ENCODE measurements at regions not wholly inside any gene's neighbourhood (a gene's known extent, or its start where the extent isn't known, plus 50 kb on each side); places are given as distances from the start of the nearest gene placed in this dataset.

DNA sequence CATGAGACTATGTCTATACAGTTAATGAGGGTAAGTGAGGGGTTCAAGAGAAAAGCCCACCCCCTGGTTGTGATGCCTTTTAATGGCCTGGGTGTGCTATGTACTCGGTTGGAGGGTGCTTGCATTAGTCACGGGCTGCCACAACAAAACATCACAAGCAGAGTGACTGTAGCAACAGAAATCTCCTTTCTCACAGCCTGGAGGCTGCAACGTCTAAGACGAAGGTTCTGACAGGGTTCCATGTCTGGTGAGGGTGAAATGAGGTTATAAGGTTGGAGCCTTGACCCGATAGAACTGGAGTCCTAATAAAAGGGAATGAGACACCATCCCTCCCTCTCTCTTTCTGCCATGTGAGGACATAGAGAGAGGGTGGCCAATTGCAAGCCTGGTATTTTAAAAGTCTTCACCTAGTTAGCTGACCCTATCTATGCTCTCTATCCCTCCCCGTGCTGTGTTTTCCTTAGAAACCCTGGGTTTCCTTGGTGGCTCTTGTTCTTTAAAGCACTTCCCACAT is 126.0 kb upstream of the GDF10 start:
- DNase-seq, result no peak

DNA sequence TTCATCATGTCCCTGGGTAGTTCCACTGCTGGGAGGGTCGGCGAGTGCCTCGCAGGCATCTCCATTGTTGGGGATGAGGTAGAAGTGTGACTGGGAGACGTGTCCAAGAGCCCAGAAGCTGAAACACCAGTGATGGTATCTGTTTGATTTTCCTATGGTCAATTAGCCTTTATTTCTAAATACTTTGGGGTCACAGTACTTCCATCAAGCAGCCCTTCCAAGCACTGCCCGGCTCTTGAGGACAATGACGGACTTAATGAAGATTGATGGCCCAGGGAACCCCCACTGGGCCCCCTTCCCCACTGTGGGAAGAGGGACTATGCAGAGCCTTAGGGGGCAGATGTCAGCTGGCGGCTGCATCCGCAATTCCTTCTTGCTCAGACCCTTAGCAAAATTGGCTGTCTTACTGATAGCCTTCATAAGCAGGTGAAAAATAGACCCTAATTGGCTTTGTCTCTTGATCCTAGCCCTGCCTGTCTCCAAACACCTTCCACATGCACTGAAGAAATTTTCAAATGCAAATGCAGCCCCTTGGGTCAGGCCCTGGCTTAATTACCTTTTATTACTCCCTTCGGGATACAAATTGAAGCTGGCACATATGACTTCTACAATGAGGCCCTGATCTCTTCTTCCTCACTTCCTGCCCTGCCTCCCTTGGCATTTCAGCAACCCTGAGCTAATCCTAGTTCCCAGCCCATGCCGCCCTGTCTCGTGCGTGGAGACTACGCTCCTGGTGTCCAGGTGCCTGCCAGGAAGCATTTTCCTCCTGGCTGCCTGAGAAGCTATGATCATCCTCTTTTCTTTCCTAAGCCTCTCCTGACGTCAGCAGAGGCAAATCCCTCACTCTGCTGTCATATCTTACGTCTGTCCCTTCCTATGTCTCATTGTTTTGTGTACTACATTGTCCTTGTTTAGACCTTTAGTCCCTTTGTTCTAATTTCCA is 124.5 kb upstream of the GDF10 start:
- no peak for DNase-seq

GRCh38 chr10:47176206-47176902 is 123.6 kb upstream of the GDF10 start:
- no peak for DNase-seq

- DNase-seq, result no peak
Measured at GRCh38 chr10:47176903-47177868, 122.8 kb upstream of the GDF10 start.

DNA sequence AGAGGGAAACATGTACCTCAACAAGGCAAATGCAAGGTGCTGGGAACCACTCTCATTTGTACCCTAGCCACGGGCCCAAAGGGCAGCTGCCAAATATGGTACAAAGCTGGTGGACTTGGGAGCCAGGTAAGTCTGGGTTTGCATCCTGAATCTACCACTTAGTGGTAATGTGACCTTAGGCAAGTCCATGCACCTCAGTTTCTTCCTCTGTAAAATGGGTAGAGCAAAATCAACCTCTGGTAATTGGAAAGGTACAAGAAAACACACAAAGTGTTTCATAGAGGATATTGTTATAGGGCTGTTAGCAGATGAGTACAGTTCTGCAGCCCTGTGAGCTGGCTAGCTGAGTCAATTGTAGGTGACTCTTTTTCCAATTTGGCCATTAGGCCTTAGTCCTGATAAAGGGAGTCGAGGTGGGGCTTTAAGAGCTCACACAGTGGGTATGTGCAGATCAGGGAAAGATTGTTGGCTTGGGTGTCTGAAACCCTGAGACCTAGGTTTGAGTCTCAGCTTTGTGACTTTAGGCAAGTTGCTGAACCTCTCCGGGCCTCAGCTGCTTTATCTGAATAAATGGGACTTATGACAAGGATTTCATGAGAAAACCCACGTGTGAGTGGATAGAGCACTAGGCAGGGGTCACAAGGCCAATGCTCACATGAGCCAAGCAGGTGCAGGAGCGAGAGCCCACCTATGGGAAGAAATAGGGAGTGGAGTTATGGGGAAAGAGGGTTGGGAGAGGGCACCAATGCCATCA is 121.3 kb upstream of the GDF10 start:
- no peak for DNase-seq

DNA sequence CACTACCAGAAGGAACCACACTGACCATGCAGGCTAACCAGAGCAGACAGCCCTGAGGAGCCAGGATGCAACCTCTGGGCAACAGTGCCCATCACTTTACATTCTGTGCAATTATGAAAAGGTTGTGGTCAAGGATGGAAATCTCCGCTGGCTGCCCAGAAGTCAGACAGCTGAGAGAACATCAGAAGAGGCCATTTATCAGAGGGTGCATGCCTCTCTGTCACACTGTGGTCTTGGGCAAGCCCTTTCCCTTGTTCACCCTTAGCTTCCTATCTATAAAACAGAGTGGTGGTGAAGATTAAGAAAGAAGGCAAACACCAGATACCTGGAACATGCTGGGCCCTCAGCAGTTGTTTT is 120.7 kb upstream of the GDF10 start:
- no peak for DNase-seq

DNA sequence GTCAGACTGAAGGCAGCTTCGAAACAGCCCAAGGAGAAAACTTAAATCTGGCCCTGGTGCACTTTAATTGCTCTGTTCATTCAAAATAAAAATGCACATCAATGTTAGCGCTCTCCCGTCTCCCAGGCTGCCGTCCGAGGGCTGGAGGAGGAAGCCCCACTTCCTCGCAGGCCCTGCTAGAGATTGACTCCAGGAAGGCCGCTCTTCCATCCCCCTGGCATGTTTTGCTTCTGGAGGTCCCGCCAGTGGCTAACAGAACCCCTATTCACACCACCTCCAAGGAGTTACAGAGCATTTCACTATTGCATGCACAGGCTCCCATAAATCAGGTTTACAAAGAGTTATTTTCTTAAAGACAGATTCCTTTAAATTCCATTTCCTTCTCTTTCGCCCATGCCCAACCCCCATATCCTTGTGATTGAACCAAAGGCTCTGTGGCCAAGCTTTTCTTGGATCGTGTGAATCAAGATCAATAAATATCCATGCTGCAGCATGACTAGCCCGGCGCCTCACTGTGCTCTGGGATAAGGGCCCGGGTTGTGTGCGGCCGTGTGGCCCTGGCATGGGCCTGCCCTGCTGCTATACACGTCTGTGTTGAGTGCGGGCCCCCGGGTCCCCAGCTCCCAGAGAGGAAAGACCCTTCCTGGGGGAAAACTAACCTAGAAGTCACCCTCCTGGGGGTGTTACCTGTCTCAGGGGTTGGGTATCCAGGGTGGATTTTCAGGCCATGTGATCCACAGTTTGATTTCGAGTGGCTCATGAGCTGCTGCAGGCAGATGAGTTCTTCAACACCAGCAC is 118.7 kb upstream of the GDF10 start:
- no peak for DNase-seq

GRCh38 chr10:47182934-47183703 is 116.9 kb upstream of the GDF10 start:
- no peak for DNase-seq

DNA sequence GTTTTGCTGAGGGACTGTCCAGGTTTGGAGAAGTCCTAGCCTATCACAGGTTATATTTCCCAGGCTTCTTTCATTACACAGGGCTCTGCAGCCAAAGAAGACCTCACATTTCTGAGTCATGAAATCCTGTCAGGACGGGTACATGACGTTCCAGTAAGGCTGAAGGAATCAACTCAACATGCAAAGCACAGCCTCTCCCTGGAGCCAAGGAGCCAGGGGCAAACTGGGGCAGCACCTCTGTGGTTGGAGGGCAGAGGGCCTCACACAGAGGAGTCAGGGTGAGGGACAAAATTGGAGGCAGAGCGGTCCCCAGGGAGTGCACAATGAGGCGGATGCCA is 116.3 kb upstream of the GDF10 start:
- no peak for DNase-seq

DNA sequence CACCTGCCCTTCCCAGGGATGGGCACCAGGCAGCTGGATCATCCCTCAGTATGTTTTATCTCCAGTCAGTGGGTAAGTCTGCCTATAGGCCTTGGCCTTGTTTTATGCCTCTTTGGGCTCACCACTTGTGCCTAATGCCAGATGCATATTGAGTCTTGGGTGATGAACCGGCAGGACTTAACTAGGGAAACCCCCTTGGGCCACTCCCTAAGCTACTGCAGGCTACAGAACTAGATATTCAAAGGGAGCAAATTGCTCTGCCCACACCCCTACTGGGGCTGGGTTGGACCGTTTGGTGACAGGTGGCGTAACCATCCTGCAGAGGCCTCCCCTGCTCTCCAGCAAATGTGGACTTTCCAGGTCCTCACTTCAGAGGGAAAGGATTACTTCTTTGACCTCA is 115.7 kb upstream of the GDF10 start:
- no peak for DNase-seq

DNA sequence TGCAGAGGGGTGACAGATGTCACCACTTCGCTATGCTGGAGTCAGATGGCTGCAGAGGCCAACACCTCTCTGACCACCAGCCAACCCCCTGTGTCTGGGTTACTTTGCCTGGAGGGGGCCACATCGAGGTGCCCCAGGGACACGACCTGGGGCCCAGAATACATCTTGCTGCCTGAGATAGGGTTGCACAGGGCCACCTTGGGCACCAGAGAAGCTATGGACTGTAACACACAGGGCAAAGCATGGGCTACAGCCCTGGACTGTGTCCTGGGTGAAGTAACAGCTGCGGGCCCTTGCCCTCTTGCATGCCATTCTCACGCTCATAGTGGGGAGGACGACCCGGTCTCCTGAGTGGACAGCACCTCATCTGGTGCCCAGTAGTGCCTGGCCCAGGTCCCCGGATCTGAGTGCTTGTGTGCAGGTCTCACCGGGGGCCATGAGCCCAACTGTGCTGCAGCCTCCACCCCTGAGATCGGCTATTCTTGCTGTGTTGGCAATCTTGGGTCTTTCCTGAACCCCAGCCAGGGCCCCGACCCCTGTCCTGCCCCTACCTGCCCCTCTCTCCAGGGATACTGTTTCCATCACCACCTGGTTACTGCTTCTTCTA is 115.2 kb upstream of the GDF10 start:
- DNase-seq, result no peak

DNA sequence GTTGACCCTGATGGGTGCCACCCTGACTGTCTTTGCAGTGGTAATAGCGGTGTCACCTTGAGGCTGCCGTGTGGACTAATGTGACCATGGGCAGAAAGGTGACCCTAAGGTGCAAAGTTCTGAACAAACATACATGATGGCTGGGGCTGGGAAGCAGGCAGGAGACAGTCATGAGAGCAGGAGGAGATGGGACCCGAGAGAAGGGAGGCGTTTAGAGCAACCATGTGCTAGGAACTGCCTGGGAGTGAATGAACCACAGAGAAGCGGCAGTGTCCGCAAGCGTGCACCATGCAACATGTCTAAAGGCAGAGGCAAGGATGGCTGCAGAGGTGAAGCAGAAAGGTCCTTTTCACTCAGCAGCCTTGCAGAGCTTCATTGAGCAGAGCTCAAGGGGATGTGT is 113.1 kb upstream of the GDF10 start:
- DNase-seq, result no peak

GRCh38 chr10:47187592-47187991 is 112.4 kb upstream of the GDF10 start:
- no peak for DNase-seq

DNA sequence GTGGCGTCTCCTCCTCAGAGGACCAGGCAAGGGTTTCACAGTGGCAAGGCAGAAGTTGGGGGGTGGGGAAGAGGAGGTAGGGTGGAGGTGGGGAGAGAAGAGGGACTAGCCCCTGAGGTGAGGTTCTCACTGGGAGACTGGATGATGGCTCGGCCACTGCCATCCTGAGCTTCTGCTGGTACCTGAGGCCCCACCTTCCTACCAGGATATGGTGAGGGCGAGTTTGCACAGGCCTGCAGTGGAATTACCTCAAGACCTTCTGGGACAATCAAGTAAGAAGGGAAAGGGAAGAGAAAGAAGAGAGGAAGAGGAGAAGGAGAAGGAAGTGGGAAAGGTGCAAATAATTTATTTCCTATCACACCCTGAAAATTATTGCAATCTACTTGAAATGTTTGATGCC is 111.8 kb upstream of the GDF10 start:
- DNase-seq, result no peak

DNA sequence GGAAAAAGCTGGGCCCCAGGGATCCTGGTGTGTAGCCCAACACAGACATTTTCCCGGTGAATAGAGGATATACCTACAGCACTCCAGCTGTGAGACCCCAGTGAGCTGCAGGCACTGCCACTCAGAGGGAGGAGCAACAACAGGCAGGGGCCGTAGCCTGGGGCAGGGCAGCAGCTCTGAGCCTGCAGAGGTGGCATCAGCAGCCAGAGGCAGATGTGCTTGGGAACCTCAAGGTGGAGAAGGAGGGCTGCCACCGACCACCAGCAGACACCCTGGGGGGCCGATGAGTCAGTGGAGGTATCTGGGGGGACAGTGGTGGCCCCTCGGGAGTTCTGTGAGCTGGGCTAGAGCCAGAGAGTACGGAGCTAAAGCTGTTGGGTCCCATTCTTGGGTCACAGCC is 110.2 kb upstream of the GDF10 start:
- no peak for DNase-seq

DNA sequence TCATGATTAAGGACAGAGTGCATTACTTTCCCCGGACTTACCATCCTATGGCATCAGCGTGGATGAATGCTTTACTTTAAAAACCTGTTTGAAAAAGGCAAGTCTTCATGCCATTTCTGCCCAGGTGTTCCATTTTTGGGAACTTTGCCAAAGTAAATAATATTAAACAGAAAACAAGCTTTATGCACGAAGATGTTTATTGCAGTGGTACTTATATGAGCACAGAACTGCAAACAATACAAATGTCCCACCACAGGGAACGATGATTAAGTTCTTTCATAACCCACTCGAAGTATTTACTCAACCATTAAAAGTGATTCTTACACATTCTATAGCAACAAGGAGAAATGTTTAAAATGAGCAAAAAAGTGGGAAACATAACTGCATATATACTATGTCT is 109.7 kb upstream of the GDF10 start:
- no peak for DNase-seq

GRCh38 chr10:47190802-47191450 is 109.1 kb upstream of the GDF10 start:
- no peak for DNase-seq

- no peak for DNase-seq
Measured at GRCh38 chr10:47192273-47192672, 107.7 kb upstream of the GDF10 start.

- no peak for DNase-seq
Measured at GRCh38 chr10:47193666-47194065, 106.3 kb upstream of the GDF10 start.
